ENCODE measurements at regions not wholly inside any gene's neighbourhood (a gene's known extent, or its start where the extent isn't known, plus 50 kb on each side); places are given as distances from the start of the nearest gene placed in this dataset.

DNA sequence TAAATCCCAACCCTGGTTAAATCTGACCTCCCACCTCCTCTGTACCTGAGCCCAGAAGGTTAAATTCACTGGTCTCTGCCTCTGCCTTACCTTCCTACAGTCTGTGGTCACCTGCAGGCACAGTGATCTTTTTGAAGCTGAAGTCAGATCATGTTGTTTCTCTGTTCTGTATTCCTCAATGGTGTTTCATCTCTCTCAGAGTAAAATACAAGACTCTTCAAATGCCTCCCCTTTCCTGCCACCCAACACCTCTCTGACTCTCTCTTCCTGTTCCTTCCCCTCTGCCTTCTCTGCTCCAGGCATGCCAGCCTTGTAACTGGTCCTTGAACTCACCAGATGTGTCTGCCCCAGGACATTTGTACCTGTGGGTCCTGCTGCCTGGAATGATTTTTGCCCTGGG is 219.3 kb downstream of the UXS1 start:
- H3K4me1 ChIP-seq (ENCODE audit: insufficient read depth, low read length, poor library complexity, severe bottlenecking) = peaks cover 7% of the 10 kb centered on the region
- intact Hi-C loops (cut with micrococcal nuclease; ENCODE audit: unreplicated experiment) = loop anchor here (10.0 kb wide), 1 partner anchor 390 kb away; no protein-coding TSS in a partner anchor

DNA sequence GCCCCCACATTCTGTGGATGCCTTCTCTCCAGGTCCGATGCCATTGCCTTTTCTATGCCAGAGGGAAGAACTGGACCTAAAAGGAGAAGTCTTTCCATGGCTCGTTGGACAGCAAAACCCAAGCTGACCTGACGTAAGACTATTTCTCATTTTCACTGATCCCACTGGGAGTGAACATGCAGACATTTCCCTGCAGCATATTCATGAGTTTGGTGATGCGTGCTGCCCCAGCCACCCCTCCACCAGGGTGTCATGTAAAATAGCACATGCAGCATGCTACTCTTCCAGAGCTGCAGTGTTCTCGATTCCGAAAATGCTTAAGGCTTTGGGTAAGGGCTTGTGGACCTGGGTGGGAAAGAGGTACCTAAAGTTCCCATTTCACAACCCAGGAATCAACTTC is 221.2 kb downstream of the UXS1 start:
- Histone ChIP-seq H3K4me2 (ENCODE audit: low read length) (no peak overlapping the region), H3K36me3 (ENCODE audit: insufficient read depth, low read length) (no peaks in the 10 kb centered on the region), H3K79me2 (ENCODE audit: insufficient read depth, low read depth, low read length) (no peaks in the 10 kb centered on the region), H4K20me1 (ENCODE audit: insufficient read depth, low read length) (no peaks in the 10 kb centered on the region), H3K4me1 (ENCODE audit: insufficient read depth, low read length, poor library complexity, severe bottlenecking) (peaks cover 7% of the 10 kb centered on the region), H3K4me3 (ENCODE audit: low read depth, low read length, poor library complexity, severe bottlenecking) (no peak overlapping the region), H3K9me2 (ENCODE audit: insufficient read depth, low read length) (no peaks in the 10 kb centered on the region), H2AFZ (ENCODE audit: low read length) (no peak overlapping the region), H3K27ac (ENCODE audit: low read depth, low read length, poor library complexity, severe bottlenecking) (no peak overlapping the region), H3K9me3 (ENCODE audit: low read length) (no peaks in the 10 kb centered on the region)
- BruUV-seq (replicated peaks) = no TSS peak
- CTCF ChIA-PET (ENCODE audit: unreplicated experiment) = no interaction called here
- no peak for DNase-seq (ENCODE audit: low spot score)
- POLR2A ChIA-PET = no interaction called here
- TF ChIP-seq EZH2phosphoT487 (IDR thresholded peaks at IDR 0.05; ENCODE audit: borderline replicate concordance, low read depth, low read length) = no peak
- TF ChIP-seq, protein P1, sequence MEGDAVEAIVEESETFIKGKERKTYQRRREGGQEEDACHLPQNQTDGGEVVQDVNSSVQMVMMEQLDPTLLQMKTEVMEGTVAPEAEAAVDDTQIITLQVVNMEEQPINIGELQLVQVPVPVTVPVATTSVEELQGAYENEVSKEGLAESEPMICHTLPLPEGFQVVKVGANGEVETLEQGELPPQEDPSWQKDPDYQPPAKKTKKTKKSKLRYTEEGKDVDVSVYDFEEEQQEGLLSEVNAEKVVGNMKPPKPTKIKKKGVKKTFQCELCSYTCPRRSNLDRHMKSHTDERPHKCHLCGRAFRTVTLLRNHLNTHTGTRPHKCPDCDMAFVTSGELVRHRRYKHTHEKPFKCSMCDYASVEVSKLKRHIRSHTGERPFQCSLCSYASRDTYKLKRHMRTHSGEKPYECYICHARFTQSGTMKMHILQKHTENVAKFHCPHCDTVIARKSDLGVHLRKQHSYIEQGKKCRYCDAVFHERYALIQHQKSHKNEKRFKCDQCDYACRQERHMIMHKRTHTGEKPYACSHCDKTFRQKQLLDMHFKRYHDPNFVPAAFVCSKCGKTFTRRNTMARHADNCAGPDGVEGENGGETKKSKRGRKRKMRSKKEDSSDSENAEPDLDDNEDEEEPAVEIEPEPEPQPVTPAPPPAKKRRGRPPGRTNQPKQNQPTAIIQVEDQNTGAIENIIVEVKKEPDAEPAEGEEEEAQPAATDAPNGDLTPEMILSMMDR (conservative IDR thresholded peaks at IDR 0.05; ENCODE audit: low read length) = no peak
- intact Hi-C loops (cut with micrococcal nuclease; ENCODE audit: unreplicated experiment) = loop anchor here (10.0 kb wide), 1 partner anchor 388 kb away; no protein-coding TSS in a partner anchor

More for the DNA sequence above, 219.3 kb downstream of the UXS1 start:
- DNase-seq (ENCODE audit: low spot score) = no peak
- Histone ChIP-seq H2AFZ (ENCODE audit: low read length) (no peak overlapping the region), H3K9me3 (ENCODE audit: low read length) (no peaks in the 10 kb centered on the region), H4K20me1 (ENCODE audit: insufficient read depth, low read length) (no peaks in the 10 kb centered on the region), H3K79me2 (ENCODE audit: insufficient read depth, low read depth, low read length) (no peaks in the 10 kb centered on the region), H3K27ac (ENCODE audit: low read depth, low read length, poor library complexity, severe bottlenecking) (no peak overlapping the region), H3K36me3 (ENCODE audit: insufficient read depth, low read length) (no peaks in the 10 kb centered on the region), H3K4me3 (ENCODE audit: low read depth, low read length, poor library complexity, severe bottlenecking) (no peak overlapping the region), H3K9me2 (ENCODE audit: insufficient read depth, low read length) (no peaks in the 10 kb centered on the region), H3K4me2 (ENCODE audit: low read length) (no peak overlapping the region)
- no TSS peak for BruUV-seq (replicated peaks)
- TF ChIP-seq, protein P1 (conservative IDR thresholded peaks at IDR 0.05; ENCODE audit: low read length) = no peak
- no peak for TF ChIP-seq EZH2phosphoT487 (IDR thresholded peaks at IDR 0.05; ENCODE audit: borderline replicate concordance, low read depth, low read length)
- POLR2A ChIA-PET = no interaction called here
- CTCF ChIA-PET (ENCODE audit: unreplicated experiment) = no interaction called here

DNA sequence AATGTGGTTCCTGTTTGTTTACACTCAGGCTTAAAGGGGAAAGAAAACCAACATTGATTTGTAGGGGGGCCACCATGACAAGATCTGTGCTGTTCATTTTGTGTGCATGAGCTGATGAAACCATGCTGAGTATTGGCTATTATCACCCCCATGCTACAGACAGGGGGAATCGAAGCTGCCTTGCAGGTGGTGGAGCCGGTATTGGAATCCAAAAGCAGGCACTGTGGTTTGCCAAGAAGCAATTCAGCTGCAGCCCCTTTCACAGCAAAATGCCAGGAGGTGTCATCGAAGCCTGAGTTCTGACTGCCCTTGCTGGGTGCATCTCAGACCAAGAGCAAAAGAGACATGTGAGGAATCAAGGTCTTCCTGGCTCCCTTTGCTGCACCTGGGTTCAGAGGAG is 221.9 kb downstream of the UXS1 start:
- H2AFZ ChIP-seq (ENCODE audit: low read length) = no peak overlapping the region
- no peaks in the 10 kb centered on the region for H3K9me3 ChIP-seq (ENCODE audit: low read length)
- H3K4me2 ChIP-seq (ENCODE audit: low read length) = no peak overlapping the region
- no peaks in the 10 kb centered on the region for H3K9me2 ChIP-seq (ENCODE audit: insufficient read depth, low read length)
- intact Hi-C loops (cut with micrococcal nuclease; ENCODE audit: unreplicated experiment) = loop anchor here (10.0 kb wide), 1 partner anchor 387 kb away; no protein-coding TSS in a partner anchor
- POLR2A ChIA-PET = no interaction called here
- no peaks in the 10 kb centered on the region for H4K20me1 ChIP-seq (ENCODE audit: insufficient read depth, low read length)
- DNase-seq (ENCODE audit: low spot score) = no peak
- no peaks in the 10 kb centered on the region for H3K36me3 ChIP-seq (ENCODE audit: insufficient read depth, low read length)
- peaks cover 7% of the 10 kb centered on the region for H3K4me1 ChIP-seq (ENCODE audit: insufficient read depth, low read length, poor library complexity, severe bottlenecking)
- H3K4me3 ChIP-seq (ENCODE audit: low read depth, low read length, poor library complexity, severe bottlenecking) = no peak overlapping the region
- CTCF ChIA-PET (ENCODE audit: unreplicated experiment) = no interaction called here
- H3K27ac ChIP-seq (ENCODE audit: low read depth, low read length, poor library complexity, severe bottlenecking) = no peak overlapping the region
- no TSS peak for BruUV-seq (replicated peaks)
- TF ChIP-seq, protein P1 (conservative IDR thresholded peaks at IDR 0.05; ENCODE audit: low read length) = no peak
- no peak for TF ChIP-seq EZH2phosphoT487 (IDR thresholded peaks at IDR 0.05; ENCODE audit: borderline replicate concordance, low read depth, low read length)
- no peaks in the 10 kb centered on the region for H3K79me2 ChIP-seq (ENCODE audit: insufficient read depth, low read depth, low read length)
